Tibial nerve (tissue), 4 donors: ENCODE measurements at regions not wholly inside any gene's neighbourhood (a gene's known extent, or its start where the extent isn't known, plus 50 kb on each side); places are given as distances from the start of the nearest gene placed in this dataset.

Experiments
- EP300 ChIP-seq, 2 donors: sonication (generic); formaldehyde crosslinking; IDR thresholded peaks; one replicate each; pipeline ENCODE4 v1.6.1; 2017; ENCODE audit warnings: antibody characterized with exemption in 2 of 2, mild to moderate bottlenecking in 1 of 2
- POLR2A ChIP-seq, 2 donors: fragments of 450-650 bp; IDR thresholded peaks; one replicate each; pipeline ENCODE4 v1.6.1; 2017; ENCODE audit warnings: antibody characterized with exemption in 2 of 2, mild to moderate bottlenecking in 2 of 2, moderate library complexity in 2 of 2
- TF ChIP-seq, protein P1 (sequence below), 5 experiments: fragments of 200-600 bp in 3 of 5; fragments of 450-650 bp in 2 of 5; sonication (generic) in 3 of 5; IDR thresholded peaks; one replicate each; pipeline ENCODE4 v1.5.1; 2016 to 2019; ENCODE audit warnings: antibody characterized with exemption in 5 of 5, mild to moderate bottlenecking in 3 of 5, moderate library complexity in 2 of 5

DNA sequence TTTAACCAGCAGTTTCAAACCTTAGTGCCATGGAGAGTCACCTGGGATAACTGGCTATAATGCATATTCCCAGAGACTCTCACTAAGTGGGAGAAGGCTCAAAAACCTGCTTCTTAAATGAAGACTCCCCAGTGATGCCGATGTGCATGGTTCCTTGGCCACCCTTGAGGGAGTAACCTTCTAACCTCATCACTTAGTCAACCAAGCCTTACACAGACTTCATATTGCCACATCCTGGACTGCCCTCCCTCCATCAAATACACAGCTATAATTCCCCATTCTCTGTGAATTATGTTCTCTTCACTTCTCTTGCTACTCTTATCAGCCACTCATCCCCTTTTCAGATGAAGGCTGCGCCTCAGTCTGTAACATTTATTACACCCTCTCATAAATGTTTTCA is 462.9 kb upstream of the RGPD4 start:
- TF ChIP-seq, protein P1, sequence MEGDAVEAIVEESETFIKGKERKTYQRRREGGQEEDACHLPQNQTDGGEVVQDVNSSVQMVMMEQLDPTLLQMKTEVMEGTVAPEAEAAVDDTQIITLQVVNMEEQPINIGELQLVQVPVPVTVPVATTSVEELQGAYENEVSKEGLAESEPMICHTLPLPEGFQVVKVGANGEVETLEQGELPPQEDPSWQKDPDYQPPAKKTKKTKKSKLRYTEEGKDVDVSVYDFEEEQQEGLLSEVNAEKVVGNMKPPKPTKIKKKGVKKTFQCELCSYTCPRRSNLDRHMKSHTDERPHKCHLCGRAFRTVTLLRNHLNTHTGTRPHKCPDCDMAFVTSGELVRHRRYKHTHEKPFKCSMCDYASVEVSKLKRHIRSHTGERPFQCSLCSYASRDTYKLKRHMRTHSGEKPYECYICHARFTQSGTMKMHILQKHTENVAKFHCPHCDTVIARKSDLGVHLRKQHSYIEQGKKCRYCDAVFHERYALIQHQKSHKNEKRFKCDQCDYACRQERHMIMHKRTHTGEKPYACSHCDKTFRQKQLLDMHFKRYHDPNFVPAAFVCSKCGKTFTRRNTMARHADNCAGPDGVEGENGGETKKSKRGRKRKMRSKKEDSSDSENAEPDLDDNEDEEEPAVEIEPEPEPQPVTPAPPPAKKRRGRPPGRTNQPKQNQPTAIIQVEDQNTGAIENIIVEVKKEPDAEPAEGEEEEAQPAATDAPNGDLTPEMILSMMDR (IDR thresholded peaks at IDR 0.05), result no peak
- TF ChIP-seq POLR2A (IDR thresholded peaks at IDR 0.05) (no peak), EP300 (IDR thresholded peaks at IDR 0.05) (no peak)
